Midbrain (tissue), 1 donor: ENCODE measurements at regions not wholly inside any gene's neighbourhood (a gene's known extent, or its start where the extent isn't known, plus 50 kb on each side); places are given as distances from the start of the nearest gene placed in this dataset.

Experiments
- DNase-seq: peaks from one replicate; lab custom pipeline; 2025; lab: John Stamatoyannopoulos, UW

GRCh38 chr4:181549576-181550188 is 693.5 kb upstream of the TENM3 start:
- no peak for DNase-seq

DNA sequence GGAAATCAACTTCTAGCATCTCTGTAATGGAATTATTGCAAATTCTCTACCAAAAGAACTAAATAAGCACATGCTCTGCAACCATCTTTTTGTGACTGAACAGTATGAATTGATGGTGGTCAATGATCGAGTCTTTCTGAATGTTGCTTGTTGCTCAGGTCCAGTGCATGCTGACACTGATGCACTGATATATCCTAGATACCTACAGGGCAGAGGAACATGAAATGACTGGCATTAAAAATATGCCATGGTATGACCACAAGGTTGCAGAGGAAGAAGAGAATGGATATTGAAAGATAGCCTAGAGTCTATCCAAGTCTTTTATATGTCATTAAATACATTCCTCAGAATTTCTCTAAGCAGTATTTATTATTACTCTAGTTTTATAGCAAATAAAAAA is 692.8 kb upstream of the TENM3 start:
- no peak for DNase-seq

DNA sequence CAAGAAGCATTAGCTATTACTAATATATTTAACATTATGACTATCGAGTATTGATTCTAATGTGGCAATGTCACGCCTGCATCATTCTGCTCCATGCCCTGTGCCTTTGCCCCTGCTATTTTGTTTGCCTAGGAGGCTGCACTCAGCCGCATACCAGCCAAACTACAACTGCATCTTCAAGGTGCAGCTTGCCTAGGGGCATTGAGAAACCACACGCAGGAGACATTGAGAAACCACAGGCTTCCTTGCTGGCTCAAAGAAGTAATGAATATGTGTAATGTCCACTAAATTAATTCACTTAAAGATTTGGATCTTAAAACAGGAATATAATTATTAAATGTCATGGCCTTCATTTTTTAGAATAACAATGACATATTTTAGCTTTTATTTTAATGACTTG is 683.6 kb upstream of the TENM3 start:
- DNase-seq = no peak

- no peak for DNase-seq
Observed at GRCh38 chr4:181562399-181562798, 680.8 kb upstream of the TENM3 start.

DNA sequence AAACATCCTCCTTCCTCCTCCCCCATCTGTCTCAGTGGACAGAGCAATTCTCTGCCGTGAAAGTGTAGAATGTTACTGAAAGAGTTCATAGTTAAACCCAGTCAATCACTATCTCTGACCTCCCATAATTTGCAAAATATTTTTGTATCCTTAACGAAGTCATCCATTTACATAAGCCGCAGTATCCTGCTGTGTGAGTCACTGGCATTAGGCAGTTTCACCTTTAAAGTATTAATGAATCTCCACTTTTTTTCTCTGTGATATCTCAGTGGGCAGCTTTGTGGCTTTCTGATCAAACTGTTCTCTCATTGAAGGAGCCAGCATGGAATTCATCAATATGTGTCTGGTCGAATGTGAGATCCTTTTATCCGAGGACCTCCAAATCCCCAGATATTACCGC is 678.6 kb upstream of the TENM3 start:
- DNase-seq = no peak

GRCh38 chr4:181566490-181566889 is 676.7 kb upstream of the TENM3 start:
- no peak for DNase-seq

DNA sequence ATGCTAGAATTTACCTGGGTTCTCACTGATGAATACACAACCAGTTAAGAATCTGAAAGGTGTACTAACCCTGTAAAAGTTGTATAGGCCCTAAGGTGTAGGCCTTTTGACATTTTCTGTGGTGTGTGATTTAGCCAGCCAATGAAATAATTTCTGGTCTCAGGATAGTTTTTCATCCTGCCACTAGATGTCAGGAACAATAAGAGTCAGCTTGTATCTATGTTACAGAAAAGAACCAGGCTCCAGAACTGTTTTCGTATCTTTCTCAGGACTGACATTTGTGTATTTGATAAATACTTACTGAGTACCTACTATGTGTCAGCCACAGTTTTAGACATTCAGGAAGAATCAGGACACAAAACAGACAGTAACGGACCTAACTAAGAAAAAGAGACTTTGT is 673.6 kb upstream of the TENM3 start:
- peak; percentile 11 for DNase-seq

DNA sequence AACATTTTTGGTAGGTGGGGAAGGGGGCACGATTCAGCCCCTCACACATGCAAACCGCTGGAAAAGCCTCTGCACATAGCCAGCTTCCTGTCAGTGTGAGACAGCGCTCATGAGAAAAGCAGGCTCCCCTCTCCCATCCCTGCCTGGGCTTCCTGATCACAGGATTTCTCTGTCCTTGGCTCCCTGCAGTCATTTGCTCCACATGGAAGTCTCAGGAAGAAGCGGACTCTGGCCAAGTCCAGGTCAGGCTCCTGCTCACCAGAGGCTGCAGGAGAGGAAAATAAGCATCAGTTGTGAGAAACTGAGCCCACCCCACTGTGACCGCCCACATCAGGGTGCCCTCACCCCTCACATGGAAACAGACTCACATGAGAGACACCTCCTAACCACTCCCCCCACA is 664.3 kb upstream of the TENM3 start:
- no peak for DNase-seq

- no peak for DNase-seq
Observed at GRCh38 chr4:181579486-181579885, 663.7 kb upstream of the TENM3 start.

GRCh38 chr4:181581983-181582382 is 661.2 kb upstream of the TENM3 start:
- no peak for DNase-seq

- DNase-seq = no peak
Observed at GRCh38 chr4:181582595-181582994, 660.6 kb upstream of the TENM3 start.

DNA sequence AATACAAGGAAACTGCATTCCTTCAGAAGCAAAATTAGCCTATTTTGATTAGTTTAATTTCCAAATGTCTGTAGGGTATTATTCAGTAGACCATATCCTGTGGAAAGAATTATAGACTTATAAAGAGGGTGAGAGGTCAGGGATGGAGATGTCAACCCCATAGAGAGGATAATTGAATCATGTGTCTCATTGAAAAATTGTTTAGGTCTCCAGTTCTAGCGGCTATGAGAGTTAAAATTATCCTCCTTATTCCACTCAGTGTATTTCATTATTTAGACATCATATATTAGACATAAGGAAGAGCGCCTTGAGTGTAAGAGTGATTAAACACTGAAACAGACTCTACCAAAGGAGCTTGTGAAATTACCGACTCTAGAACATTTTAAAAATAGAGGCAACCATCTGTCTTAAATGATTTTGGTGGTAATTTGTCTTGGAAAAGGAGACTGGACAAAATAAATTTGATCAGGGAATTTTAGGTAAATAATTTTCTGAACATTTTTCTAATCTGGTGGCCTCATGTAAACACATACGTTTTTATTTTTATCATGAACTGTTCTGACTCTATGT is 654.4 kb upstream of the TENM3 start:
- no peak for DNase-seq

DNA sequence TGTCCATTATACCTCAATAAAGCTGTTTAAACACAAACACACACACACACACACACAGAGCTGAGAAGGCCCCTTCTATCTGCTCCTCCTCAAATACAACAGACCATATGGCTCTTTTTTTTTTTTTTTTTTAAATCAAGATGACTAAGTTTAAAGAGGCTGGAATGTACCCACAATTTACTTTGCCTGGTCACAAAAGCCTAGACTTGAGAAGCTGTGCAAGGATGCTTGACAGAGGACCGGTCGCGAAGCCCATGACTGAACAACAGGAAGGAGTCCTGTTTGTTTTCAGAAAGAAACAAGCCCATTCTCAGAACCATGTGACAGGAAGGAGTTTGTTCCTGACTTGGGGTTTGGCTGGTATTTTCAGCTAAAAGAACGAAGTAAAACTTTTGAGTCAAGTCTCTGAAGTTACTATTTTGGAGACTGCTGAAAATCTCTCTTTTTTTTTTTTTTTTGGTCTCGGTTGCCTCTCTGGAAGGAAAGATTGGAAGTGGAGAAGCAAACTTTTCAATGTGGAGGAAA is 650.9 kb upstream of the TENM3 start:
- DNase-seq = peak; percentile 2

- DNase-seq = no peak
Observed at GRCh38 chr4:181593703-181594102, 649.5 kb upstream of the TENM3 start.

DNA sequence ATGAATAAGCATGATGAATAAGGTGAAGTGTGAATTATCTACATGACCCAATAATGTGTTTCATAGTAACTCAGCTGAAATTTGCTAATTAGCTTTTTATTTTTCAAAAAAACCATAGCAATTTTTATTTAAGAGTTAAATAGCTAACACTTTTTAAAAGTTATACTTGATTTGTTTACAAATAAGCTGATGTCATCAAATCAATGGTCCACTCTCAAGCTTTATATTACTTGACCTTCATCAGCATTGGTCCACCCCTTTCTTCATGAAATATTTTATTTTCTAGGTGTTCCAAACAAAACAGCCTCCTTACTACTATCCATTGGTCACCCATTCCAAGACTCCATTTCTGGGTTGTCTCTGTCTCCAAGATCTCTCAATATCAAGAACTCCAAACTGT is 649.0 kb upstream of the TENM3 start:
- DNase-seq = no peak

- DNase-seq = no peak
Observed at GRCh38 chr4:181595716-181596115, 647.5 kb upstream of the TENM3 start.

DNA sequence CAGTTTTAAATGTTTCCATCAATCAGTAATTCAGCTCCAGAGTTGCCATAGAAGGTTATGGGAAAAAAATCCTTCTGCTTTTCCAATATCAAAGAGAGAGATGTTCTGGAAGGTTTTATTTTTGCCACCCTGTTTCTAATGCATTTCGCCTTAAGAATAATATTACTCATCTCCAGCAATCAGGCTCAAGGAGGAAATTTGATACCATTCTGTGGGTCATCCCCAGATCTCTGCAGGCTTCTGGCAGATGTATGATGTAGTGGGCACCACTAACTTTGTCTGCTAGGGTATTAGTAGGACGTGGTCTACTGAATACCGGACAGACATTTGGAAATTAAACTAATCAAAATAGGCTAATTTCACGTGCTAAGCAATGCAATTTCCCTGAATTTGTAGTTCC is 645.4 kb upstream of the TENM3 start:
- DNase-seq = no peak

DNA sequence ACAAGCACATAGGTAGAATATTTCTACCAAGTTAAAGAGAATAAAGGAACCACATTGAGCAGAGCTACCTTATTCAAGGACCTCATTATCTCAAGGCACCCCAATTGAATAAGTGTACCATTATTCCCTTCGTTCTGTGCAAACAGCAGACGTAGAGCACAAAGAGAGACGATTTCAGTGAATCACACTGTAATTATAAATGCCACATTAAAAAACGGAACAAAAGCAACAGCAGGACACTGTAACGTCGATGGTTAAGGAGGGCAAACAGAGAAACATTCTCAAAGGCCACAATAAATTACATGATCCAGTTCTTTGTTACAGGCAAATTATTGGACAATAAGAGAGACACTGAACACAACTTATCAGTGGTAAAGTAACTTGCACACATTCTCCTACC is 644.1 kb upstream of the TENM3 start:
- DNase-seq = no peak

- no peak for DNase-seq
Observed at GRCh38 chr4:181601103-181601502, 642.1 kb upstream of the TENM3 start.

- no peak for DNase-seq
Observed at GRCh38 chr4:181604546-181604945, 638.7 kb upstream of the TENM3 start.

- no peak for DNase-seq
Observed at GRCh38 chr4:181606300-181606699, 636.9 kb upstream of the TENM3 start.

GRCh38 chr4:181608181-181608580 is 635.0 kb upstream of the TENM3 start:
- DNase-seq = no peak

DNA sequence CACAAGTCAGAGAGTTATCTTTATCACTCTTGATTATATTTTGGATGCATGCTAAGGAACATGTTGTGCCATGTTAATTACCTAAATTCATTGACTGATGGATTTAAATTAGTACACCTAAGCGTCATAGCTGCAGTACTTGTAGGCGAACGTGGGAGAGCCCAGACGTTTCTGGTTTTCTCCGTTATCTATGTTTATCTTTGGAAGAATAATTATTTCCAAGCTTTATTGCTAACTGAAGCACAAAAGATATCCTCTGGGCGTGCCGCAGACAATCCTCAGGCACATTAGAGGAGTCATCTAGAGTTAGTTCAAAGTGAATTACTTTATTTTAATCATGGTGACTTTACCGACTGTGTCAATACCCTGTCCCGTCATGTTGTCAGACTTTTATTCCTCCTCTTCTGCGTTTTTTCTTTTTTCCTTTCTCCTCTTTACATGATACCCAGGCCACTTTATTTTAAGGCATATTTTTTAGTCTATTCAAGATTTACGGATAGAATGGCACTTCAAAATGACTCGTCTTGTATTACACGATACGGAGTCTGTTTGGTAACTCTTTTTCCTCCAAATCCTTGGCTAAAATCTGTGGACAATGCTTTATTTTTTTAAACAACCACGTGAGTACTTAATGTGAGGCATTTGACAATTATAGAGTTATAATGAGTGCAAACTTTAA is 632.0 kb upstream of the TENM3 start:
- no peak for DNase-seq
